ENCODE measurements at regions not wholly inside any gene's neighbourhood (a gene's known extent, or its start where the extent isn't known, plus 50 kb on each side); places are given as distances from the start of the nearest gene placed in this dataset.

- TF ChIP-seq POLR2A (IDR thresholded peaks at IDR 0.05) (no peak), CTCF (IDR thresholded peaks at IDR 0.05) (no peak)
These were observed 566.1 kb downstream of the TMEM182 start for GRCh38 chr2:103327966-103328365.

Measured in heart left ventricle (tissue), 13 donors.